PC-3 (cell line): ENCODE measurements at regions not wholly inside any gene's neighbourhood (a gene's known extent, or its start where the extent isn't known, plus 50 kb on each side); places are given as distances from the start of the nearest gene placed in this dataset.

ENCODE experiments used
- ATAC-seq: fragments of 200-7000 bp; cut with Tn5 transposase; 2 replicates; pipeline ENCODE4 v1.9.1; 2020; ENCODE audit warnings: mild to moderate bottlenecking, moderate library complexity
- BruUV-seq: library from RNA; stranded (reverse); fragments of 400-500 nt; replicated peaks from 2 replicates; lab custom pipeline; 2021; lab: Mats Ljungman, UMichigan
- CTCF ChIA-PET: fragments of 300-600 bp; sonication (Branson Sonifier 250); formaldehyde crosslinking; loops from one replicate; lab custom pipeline; 2022; ENCODE audit warnings: antibody characterized with exemption; lab: Charles Lee
- POLR2A ChIA-PET: fragments of 300-600 bp; sonication (Branson Sonifier 250); formaldehyde crosslinking; loops from one replicate; lab custom pipeline; 2022; ENCODE audit warnings: antibody characterized with exemption; ENCODE audit not compliant: unreplicated experiment; lab: Charles Lee
- DNase-seq: peaks from one replicate; pipeline ENCODE4 v3.0.0-alpha.2; 2015
- H2AFZ ChIP-seq: fragments of 300-600 bp; sonication (generic); 2 replicates; pipeline ENCODE4 v1.6.0; 2016; ENCODE audit warnings: antibody characterized with exemption, low read length
- H3F3A ChIP-seq: fragments of 300-600 bp; sonication (generic); one replicate; pipeline ENCODE4 v1.6.0; 2017; ENCODE audit warnings: antibody characterized with exemption, low read length, control low read depth, mild to moderate bottlenecking; ENCODE audit not compliant: unreplicated experiment
- H3K27ac ChIP-seq: fragments of 300-600 bp; sonication (generic); 2 replicates; pipeline ENCODE4 v1.5.1; 2016; ENCODE audit warnings: mild to moderate bottlenecking, low read length
- H3K27me3 ChIP-seq: fragments of 300-600 bp; sonication (generic); 2 replicates; pipeline ENCODE4 v1.6.1; 2016; ENCODE audit warnings: low read length, mixed read lengths
- H3K36me3 ChIP-seq: fragments of 300-600 bp; sonication (generic); 2 replicates; pipeline ENCODE4 v1.6.1; 2016; ENCODE audit warnings: low read depth, mixed run types, low read length, mixed read lengths
- H3K4me1 ChIP-seq: fragments of 300-600 bp; sonication (generic); 2 replicates; pipeline ENCODE4 v1.5.1; 2016; ENCODE audit warnings: low read length; ENCODE audit not compliant: insufficient read depth
- H3K4me2 ChIP-seq: fragments of 300-600 bp; sonication (generic); 2 replicates; pipeline ENCODE4 v1.6.0; 2016; ENCODE audit warnings: low read length
- H3K4me3 ChIP-seq: fragments of 300-600 bp; sonication (generic); 2 replicates; pipeline ENCODE4 v1.5.1; 2016; ENCODE audit warnings: mild to moderate bottlenecking, low read length, mixed read lengths
- H3K79me2 ChIP-seq: fragments of 300-600 bp; sonication (generic); 2 replicates; pipeline ENCODE4 v1.6.1; 2017; ENCODE audit warnings: low read length, mixed read lengths
- H3K9ac ChIP-seq: fragments of 300-600 bp; sonication (generic); 2 replicates; pipeline ENCODE4 v1.6.0; 2016; ENCODE audit warnings: mild to moderate bottlenecking, low read length
- H3K9me2 ChIP-seq: fragments of 300-600 bp; sonication (generic); replicated peaks from 2 replicates; pipeline ENCODE4 v1.6.1; 2016; ENCODE audit warnings: mixed run types, low read length, mixed read lengths
- H3K9me3 ChIP-seq: fragments of 300-600 bp; sonication (generic); 2 replicates; pipeline ENCODE4 v1.6.1; 2016; ENCODE audit warnings: low read length, mixed read lengths
- H4K20me1 ChIP-seq: fragments of 300-600 bp; sonication (generic); 2 replicates; pipeline ENCODE4 v1.6.1; 2016; ENCODE audit warnings: low read length, mixed read lengths
- EZH2 ChIP-seq: fragments of 300-600 bp; sonication (generic); IDR thresholded peaks from one replicate; pipeline ENCODE4 v1.6.1; 2017; ENCODE audit warnings: antibody characterized with exemption, mild to moderate bottlenecking, low read length; ENCODE audit not compliant: unreplicated experiment
- EZH2phosphoT487 ChIP-seq: fragments of 300-600 bp; sonication (generic); IDR thresholded peaks from 2 replicates; pipeline ENCODE4 v1.6.1; 2018; ENCODE audit warnings: mild to moderate bottlenecking, antibody characterized with exemption, low read length, borderline replicate concordance
- intact Hi-C: fragments of 100-400 bp; cut with micrococcal nuclease; formaldehyde crosslinking; loops from 2 replicates; pipeline ENCODE4 v1.9.0; 2023
- TF ChIP-seq, protein P1 (sequence below): fragments of 300-600 bp; sonication (generic); conservative IDR thresholded peaks from 2 replicates; pipeline ENCODE4 v1.5.1; 2017; ENCODE audit warnings: antibody characterized with exemption, low read depth, mild to moderate bottlenecking, low read length

DNA sequence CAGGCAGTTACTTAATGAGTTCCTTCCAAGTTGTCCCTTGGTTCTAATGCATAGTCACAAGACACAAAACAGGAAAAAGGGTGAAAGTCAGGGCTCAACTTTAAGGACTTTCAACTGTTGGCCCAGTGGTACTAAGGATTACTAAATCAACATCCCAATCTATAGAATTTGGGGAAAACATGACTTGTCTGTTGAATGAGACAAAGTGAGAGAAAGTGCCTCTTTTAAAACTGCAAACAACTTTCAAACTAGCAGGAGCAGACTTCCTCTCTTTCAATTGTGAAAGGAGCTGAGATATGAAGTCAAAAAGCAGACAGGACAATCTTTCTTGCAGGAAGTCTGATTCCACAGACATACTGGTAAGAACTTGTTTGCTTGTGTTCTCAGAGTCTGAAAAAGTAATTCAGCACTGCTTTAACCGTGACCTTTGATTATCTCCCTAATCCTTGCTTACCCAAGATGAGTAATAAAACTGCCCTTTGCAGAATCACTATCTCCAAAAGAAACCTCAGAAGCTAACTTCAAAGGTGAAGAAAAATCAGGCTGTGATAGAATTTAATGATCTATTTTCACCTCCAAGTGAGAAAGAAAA lies 960.7 kb upstream of the RAG2 start:
- no peaks in the 10 kb centered on the region for H3K79me2 ChIP-seq
- no peak overlapping the region for H3K27ac ChIP-seq
- CTCF ChIA-PET, result no interaction called here
- no peak overlapping the region for H3K9ac ChIP-seq
- TF ChIP-seq, protein P1, sequence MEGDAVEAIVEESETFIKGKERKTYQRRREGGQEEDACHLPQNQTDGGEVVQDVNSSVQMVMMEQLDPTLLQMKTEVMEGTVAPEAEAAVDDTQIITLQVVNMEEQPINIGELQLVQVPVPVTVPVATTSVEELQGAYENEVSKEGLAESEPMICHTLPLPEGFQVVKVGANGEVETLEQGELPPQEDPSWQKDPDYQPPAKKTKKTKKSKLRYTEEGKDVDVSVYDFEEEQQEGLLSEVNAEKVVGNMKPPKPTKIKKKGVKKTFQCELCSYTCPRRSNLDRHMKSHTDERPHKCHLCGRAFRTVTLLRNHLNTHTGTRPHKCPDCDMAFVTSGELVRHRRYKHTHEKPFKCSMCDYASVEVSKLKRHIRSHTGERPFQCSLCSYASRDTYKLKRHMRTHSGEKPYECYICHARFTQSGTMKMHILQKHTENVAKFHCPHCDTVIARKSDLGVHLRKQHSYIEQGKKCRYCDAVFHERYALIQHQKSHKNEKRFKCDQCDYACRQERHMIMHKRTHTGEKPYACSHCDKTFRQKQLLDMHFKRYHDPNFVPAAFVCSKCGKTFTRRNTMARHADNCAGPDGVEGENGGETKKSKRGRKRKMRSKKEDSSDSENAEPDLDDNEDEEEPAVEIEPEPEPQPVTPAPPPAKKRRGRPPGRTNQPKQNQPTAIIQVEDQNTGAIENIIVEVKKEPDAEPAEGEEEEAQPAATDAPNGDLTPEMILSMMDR, result no peak
- TF ChIP-seq EZH2 (no peak), EZH2phosphoT487 (no peak)
- H3K4me2 ChIP-seq, result no peak overlapping the region
- no TSS peak for BruUV-seq
- H3K9me2 ChIP-seq, result no peaks in the 10 kb centered on the region
- POLR2A ChIA-PET, result interaction anchor here (0.6 kb wide), 1 partner anchor 10 kb away, joined by 3 read pairs; no protein-coding TSS in a partner anchor
- H3K9me3 ChIP-seq, result no peaks in the 10 kb centered on the region
- no peaks in the 10 kb centered on the region for H3F3A ChIP-seq
- intact Hi-C loops, result no loop called here
- ATAC-seq (no peak), DNase-seq (no peak)
- H3K36me3 ChIP-seq, result no peaks in the 10 kb centered on the region
- no peaks in the 10 kb centered on the region for H3K27me3 ChIP-seq
- H2AFZ ChIP-seq, result no peak overlapping the region
- H3K4me3 ChIP-seq, result no peak overlapping the region
- H3K4me1 ChIP-seq, result no peaks in the 10 kb centered on the region
- no peaks in the 10 kb centered on the region for H4K20me1 ChIP-seq

DNA sequence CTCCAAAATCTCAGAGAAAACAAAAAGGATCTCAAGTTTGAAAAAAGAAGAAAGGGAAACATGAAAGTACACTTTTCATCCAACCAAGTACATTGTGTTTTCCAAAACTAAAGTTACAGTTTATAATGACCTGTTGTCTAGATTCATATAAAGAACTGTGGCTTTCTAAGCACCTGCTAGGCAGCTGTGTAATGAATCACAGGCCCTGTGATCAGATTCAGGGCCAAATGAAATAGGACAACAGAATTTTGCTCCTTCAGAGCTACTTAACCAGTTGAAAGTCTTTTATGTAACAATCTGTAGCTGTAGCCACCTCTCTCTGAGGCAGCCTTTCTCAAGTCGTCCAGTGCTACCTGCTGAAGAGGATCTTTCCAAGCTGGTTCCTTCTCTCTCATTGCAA lies 960.0 kb upstream of the RAG2 start:
- intact Hi-C loops, result no loop called here
- ChIA-PET POLR2A (no interaction called here), CTCF (no interaction called here)
- no peak overlapping the region for H3K9ac ChIP-seq
- BruUV-seq, result no TSS peak
- no peaks in the 10 kb centered on the region for H3K9me3 ChIP-seq
- no peak overlapping the region for H2AFZ ChIP-seq
- H3K9me2 ChIP-seq, result no peaks in the 10 kb centered on the region
- no peak for ATAC-seq
- H4K20me1 ChIP-seq, result no peaks in the 10 kb centered on the region
- no peaks in the 10 kb centered on the region for H3K36me3 ChIP-seq
- no peaks in the 10 kb centered on the region for H3K79me2 ChIP-seq
- no peaks in the 10 kb centered on the region for H3K4me1 ChIP-seq
- no peak overlapping the region for H3K4me2 ChIP-seq
- H3K4me3 ChIP-seq, result no peak overlapping the region
- H3K27me3 ChIP-seq, result no peaks in the 10 kb centered on the region
- no peaks in the 10 kb centered on the region for H3F3A ChIP-seq
- TF ChIP-seq EZH2 (no peak), EZH2phosphoT487 (no peak)
- TF ChIP-seq, protein P1, result no peak
- no peak for DNase-seq
- no peak overlapping the region for H3K27ac ChIP-seq

DNA sequence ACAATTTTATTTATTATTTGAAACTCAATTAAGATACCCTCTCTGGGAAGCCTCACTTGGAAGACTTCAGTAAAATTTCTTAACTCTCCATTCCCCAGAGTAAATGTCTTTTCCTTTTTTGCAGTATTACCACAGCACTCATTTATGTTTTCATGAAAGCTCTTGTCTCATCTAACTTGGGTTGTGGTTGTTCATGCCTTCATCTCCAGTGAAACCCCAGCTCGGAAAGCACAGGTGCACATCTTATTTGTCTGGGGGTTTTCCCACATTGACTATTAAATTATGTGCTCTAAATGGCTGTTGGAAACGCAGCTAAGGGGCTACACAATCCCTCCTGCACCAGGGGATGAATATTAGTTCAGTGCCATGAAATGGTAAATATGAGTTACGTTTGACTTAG lies 954.2 kb upstream of the RAG2 start:
- no peak overlapping the region for H3K4me2 ChIP-seq
- H3K4me3 ChIP-seq, result no peak overlapping the region
- TF ChIP-seq EZH2phosphoT487 (no peak), EZH2 (no peak)
- TF ChIP-seq, protein P1, result no peak
- H4K20me1 ChIP-seq, result no peaks in the 10 kb centered on the region
- ChIA-PET POLR2A (no interaction called here), CTCF (no interaction called here)
- H2AFZ ChIP-seq, result no peak overlapping the region
- no peaks in the 10 kb centered on the region for H3K36me3 ChIP-seq
- no peaks in the 10 kb centered on the region for H3K27me3 ChIP-seq
- H3K79me2 ChIP-seq, result no peaks in the 10 kb centered on the region
- no peak for ATAC-seq
- intact Hi-C loops, result no loop called here
- H3K4me1 ChIP-seq, result no peaks in the 10 kb centered on the region
- H3K27ac ChIP-seq, result no peak overlapping the region
- DNase-seq, result no peak
- H3F3A ChIP-seq, result no peaks in the 10 kb centered on the region
- no peaks in the 10 kb centered on the region for H3K9me3 ChIP-seq
- no peak overlapping the region for H3K9ac ChIP-seq
- H3K9me2 ChIP-seq, result no peaks in the 10 kb centered on the region
- BruUV-seq, result no TSS peak
